HepG2 (cell line): ENCODE measurements at regions not wholly inside any gene's neighbourhood (a gene's known extent, or its start where the extent isn't known, plus 50 kb on each side); places are given as distances from the start of the nearest gene placed in this dataset.

Experiments used
- ATF1 ChIP-seq: IDR thresholded peaks from 2 replicates; pipeline ENCODE4 v1.6.1; 2016; ENCODE audit warnings: mild to moderate bottlenecking, control low read depth
- ZNF547 ChIP-seq: sonication (generic); formaldehyde crosslinking; IDR thresholded peaks from 2 replicates; pipeline ENCODE4 v1.5.1; 2020; ENCODE audit warnings: mild to moderate bottlenecking, missing genetic modification reagents
- TF ChIP-seq, protein P1 (sequence below): sonication (generic); formaldehyde crosslinking; IDR thresholded peaks from 2 replicates; pipeline ENCODE4 v1.5.0; 2020; ENCODE audit warnings: missing genetic modification reagents, mild to moderate bottlenecking, borderline replicate concordance

DNA sequence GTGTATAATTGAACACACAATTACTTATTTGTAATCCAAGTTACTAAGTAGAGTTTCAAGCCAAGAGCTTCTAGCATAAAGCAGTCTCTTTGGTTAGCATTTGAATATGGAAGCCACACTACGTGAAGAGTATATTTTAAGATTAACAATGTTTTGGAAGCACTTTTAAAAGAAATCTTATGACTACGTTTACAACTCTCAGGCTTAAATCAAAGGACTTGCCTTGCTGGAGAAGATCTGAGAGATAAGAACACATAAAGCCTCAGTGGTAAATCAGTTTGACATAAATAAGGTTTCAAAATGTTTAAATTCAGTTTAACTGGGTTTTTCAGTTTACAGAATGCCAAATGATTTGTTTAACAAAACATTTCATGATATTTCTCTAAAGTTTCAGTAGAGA is 161.9 kb upstream of the PDE3A start:
- TF ChIP-seq, protein P1, sequence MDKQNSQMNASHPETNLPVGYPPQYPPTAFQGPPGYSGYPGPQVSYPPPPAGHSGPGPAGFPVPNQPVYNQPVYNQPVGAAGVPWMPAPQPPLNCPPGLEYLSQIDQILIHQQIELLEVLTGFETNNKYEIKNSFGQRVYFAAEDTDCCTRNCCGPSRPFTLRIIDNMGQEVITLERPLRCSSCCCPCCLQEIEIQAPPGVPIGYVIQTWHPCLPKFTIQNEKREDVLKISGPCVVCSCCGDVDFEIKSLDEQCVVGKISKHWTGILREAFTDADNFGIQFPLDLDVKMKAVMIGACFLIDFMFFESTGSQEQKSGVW (CRISPR knock-in tag), result no peak
- TF ChIP-seq ATF1 (CRISPR knock-in tag), result no peak
- no peak for TF ChIP-seq ZNF547 (CRISPR knock-in tag)
